ENCODE measurements at regions not wholly inside any gene's neighbourhood (a gene's known extent, or its start where the extent isn't known, plus 50 kb on each side); places are given as distances from the start of the nearest gene placed in this dataset.

DNA sequence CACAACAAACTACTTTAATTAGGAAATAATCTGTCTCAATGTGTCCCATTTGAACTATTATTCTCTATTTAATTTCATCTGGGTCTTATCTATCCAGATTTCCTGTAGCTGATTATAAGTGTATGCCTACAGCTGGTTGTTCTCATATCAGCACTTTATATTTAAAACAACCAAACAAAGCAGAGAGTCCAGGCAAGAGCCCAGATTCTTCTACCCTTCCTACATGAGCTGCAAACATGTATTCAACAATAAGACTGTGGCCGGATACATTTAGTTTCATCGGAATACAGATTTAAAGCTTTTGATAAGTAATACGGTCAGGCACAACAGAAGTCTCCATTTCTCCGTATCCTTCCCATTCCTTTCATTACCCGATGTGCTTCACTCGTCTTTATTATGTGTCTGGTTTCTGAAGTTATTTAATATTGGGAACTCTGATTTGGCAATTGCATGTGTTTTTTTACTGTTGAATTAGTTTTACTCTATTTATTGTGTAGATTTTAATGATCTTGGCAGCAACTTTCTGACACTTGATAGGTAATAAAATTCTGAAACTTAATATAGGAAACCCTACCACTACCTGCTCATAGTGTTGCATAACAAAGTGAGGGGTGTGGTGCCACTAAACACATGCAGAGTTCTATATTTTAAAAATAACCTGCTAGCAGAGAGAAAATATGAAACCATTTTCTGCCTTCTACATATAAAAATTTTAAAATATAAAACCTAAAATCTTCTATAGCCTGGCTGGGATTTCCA lies 653.5 kb upstream of the PTCHD4 start:
- Histone ChIP-seq H3K27me3 (no peaks in the 10 kb centered on the region), H3K4me1 (no peaks in the 10 kb centered on the region), H3K4me3 (no peak overlapping the region), H3K9me3 (no peaks in the 10 kb centered on the region), H3K36me3 (no peaks in the 10 kb centered on the region), H3K27ac (no peak overlapping the region)
- DNase-seq: no peak
- TF ChIP-seq, protein P1, sequence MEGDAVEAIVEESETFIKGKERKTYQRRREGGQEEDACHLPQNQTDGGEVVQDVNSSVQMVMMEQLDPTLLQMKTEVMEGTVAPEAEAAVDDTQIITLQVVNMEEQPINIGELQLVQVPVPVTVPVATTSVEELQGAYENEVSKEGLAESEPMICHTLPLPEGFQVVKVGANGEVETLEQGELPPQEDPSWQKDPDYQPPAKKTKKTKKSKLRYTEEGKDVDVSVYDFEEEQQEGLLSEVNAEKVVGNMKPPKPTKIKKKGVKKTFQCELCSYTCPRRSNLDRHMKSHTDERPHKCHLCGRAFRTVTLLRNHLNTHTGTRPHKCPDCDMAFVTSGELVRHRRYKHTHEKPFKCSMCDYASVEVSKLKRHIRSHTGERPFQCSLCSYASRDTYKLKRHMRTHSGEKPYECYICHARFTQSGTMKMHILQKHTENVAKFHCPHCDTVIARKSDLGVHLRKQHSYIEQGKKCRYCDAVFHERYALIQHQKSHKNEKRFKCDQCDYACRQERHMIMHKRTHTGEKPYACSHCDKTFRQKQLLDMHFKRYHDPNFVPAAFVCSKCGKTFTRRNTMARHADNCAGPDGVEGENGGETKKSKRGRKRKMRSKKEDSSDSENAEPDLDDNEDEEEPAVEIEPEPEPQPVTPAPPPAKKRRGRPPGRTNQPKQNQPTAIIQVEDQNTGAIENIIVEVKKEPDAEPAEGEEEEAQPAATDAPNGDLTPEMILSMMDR (IDR thresholded peaks at IDR 0.05): no peak
- intact Hi-C loops (cut with DNase I; ENCODE audit: low total_unique reads): no loop called here

DNA sequence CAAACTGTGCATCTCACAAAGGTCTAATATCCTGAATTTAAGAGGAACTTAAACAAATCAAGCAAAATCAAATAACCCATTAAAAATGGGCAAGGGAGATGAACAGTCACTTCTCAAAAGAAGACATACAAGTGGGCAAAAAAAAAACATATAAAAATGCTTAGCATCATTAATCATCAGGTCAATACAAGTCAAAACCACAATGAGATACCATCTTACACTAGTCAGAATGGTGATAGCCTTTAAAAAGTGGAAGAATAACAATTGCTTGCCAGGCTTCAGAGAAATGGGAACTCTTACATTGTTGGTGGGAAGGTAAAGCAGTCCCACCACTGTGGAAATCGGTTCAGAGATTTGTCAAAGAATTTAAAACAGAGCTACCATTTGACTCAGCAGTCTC lies 646.7 kb upstream of the PTCHD4 start:
- no peak overlapping the region for H3K27ac ChIP-seq
- H3K36me3 ChIP-seq: no peaks in the 10 kb centered on the region
- intact Hi-C loops (cut with DNase I; ENCODE audit: low total_unique reads): no loop called here
- TF ChIP-seq, protein P1 (IDR thresholded peaks at IDR 0.05): no peak
- H3K27me3 ChIP-seq: no peaks in the 10 kb centered on the region
- no peak overlapping the region for H3K4me3 ChIP-seq
- DNase-seq: no peak
- no peaks in the 10 kb centered on the region for H3K9me3 ChIP-seq
- H3K4me1 ChIP-seq: no peaks in the 10 kb centered on the region

DNA sequence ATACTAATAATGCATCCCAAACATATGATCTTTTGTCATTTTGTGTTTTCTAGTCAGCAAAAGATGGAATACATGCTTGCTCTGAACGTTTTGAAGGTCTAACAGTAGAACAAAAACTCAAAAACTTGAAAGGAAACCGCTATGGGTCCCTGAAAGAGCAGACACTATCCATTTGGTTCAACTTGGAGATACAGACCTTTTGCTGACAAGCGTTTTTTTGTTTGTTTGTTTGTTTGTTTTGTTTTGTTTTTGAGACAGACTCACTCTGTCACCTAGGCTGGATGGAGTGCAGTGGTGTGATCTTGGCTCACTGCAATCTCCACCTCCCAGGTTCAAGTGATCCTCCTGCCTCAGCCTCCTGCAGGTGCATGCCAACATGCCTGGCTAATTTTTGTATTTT lies 644.3 kb upstream of the PTCHD4 start:
- no peak overlapping the region for H3K4me3 ChIP-seq
- no peak for DNase-seq
- intact Hi-C loops (cut with DNase I; ENCODE audit: low total_unique reads): no loop called here
- no peaks in the 10 kb centered on the region for H3K9me3 ChIP-seq
- H3K4me1 ChIP-seq: no peaks in the 10 kb centered on the region
- H3K27me3 ChIP-seq: no peaks in the 10 kb centered on the region
- H3K27ac ChIP-seq: no peak overlapping the region
- H3K36me3 ChIP-seq: no peaks in the 10 kb centered on the region
- TF ChIP-seq, protein P1 (IDR thresholded peaks at IDR 0.05): no peak

DNA sequence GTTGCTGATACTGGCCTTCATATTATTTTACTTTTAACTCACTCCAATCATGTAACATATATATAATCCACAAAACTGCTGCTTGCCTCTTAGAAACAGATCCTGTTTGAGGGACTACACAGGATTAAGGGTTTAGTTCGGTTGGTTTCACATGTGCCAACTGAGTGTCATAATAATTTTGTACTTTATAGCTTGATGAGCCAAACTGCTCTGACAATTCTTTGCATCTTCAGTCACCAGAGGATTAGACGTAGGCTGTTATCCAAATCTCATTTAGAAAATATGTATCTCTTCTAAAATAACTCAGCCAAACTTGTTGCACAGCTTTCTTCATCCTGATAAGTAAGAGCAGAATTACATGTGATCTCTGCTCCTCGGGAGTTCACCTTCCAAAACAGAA lies 643.6 kb upstream of the PTCHD4 start:
- no peak overlapping the region for H3K27ac ChIP-seq
- H3K9me3 ChIP-seq: no peaks in the 10 kb centered on the region
- intact Hi-C loops (cut with DNase I; ENCODE audit: low total_unique reads): no loop called here
- no peak for DNase-seq
- H3K27me3 ChIP-seq: no peaks in the 10 kb centered on the region
- H3K4me1 ChIP-seq: no peaks in the 10 kb centered on the region
- H3K4me3 ChIP-seq: no peak overlapping the region
- no peaks in the 10 kb centered on the region for H3K36me3 ChIP-seq
- TF ChIP-seq, protein P1 (IDR thresholded peaks at IDR 0.05): no peak

DNA sequence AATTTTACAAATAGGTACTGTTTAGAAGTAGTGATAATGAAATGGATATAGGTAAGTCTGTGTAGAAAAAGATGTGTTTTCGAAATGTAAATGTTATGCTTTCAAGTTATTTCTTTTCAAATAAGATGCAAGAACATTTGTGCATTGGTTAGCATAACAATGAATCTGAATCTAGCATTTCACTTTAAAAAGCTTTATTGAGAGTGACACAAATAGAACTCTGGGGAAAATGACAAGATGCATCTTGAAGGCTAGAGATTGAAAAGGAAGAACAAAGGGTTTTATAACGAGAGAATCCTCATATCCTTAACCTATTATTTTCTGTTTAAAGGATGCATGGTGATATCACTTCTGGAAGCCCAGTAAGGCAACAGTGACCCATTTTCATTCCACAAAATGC lies 639.9 kb upstream of the PTCHD4 start:
- no peaks in the 10 kb centered on the region for H3K36me3 ChIP-seq
- intact Hi-C loops (cut with DNase I; ENCODE audit: low total_unique reads): no loop called here
- H3K4me3 ChIP-seq: no peak overlapping the region
- no peaks in the 10 kb centered on the region for H3K9me3 ChIP-seq
- no peak for DNase-seq
- TF ChIP-seq, protein P1 (IDR thresholded peaks at IDR 0.05): no peak
- no peaks in the 10 kb centered on the region for H3K27me3 ChIP-seq
- no peaks in the 10 kb centered on the region for H3K4me1 ChIP-seq
- no peak overlapping the region for H3K27ac ChIP-seq

DNA sequence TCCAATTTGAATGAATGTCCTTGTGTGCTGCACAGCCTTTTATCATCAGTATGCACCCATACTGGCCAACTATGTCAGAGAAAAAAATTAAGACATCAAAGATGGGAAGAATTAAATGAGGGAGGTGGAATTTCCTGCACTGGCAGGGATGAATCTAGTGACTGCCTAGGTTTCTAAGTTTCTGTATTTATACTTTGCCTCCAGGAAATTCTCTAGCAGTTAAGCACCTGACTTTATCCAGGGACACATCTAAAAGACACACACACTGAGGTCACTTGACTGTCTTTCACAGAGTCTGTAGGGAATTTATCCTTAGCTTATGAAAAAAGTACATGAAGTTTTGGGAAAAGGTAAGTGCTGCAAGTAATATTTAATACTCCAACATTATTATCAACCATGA lies 636.5 kb upstream of the PTCHD4 start:
- TF ChIP-seq, protein P1 (IDR thresholded peaks at IDR 0.05): no peak
- intact Hi-C loops (cut with DNase I; ENCODE audit: low total_unique reads): no loop called here
- Histone ChIP-seq H3K4me1 (no peaks in the 10 kb centered on the region), H3K9me3 (no peaks in the 10 kb centered on the region), H3K4me3 (no peak overlapping the region), H3K27me3 (no peaks in the 10 kb centered on the region), H3K36me3 (no peaks in the 10 kb centered on the region), H3K27ac (no peak overlapping the region)
- no peak for DNase-seq
